Activated CD8-positive, alpha-beta memory T cell treated with anti-CD3 and anti-CD28 coated beads, Interleukin-2, amount 50 U/mL, for 24 hours (primary cell): ENCODE measurements at regions not wholly inside any gene's neighbourhood (a gene's known extent, or its start where the extent isn't known, plus 50 kb on each side); places are given as distances from the start of the nearest gene placed in this dataset.
A peak's percentile ranks its signal among the peaks of the same experiment; 100 is the strongest.
"Not testable (repeated sequence)": the region's sequence is repeated elsewhere in the genome, so short reads cannot be mapped to it uniquely, and the experiment has no call there.

ENCODE experiments used
- DNase-seq: peaks from one replicate; pipeline ENCODE4 v3.0.0-alpha.2; 2020; ENCODE audit errors: extremely low read depth

DNA sequence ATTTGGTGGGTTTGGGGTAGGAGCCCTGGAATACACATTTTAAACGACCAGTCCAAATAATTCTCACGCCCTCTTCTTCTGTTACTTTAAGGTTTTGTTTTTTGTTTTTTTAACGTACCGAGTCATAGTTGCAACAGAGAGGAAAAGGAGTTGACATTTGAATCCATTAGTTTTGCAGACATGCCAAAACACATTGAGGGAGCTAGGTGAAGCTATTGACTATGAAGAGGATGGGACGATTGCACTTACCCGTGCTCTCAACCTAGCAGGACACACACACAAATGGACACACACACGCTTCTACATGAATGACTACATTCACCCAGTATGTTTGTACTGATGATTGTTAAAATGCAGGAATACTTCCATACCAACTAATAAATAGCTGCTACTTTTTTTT lies 54.3 kb upstream of the CIT start:
- no peak for DNase-seq

DNA sequence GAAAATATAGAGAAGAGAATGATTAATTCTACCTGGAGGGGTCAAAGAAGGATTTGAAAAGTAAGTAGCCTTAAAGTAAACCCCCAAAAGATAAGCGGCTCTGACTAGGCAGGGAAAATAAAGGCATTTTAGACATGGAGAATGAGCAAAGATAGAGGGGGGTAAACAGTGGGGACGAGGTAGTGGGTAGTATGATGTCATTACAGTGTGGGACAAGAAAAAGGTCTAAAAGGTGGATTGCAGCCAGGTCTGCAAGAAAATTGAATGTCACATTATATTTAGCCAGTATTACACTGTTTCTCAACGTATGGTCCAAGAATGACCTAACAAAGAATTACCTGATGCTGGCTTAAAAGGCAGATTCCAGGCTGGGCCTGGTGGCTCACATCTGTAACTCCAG lies 55.8 kb upstream of the CIT start:
- no peak for DNase-seq

DNA sequence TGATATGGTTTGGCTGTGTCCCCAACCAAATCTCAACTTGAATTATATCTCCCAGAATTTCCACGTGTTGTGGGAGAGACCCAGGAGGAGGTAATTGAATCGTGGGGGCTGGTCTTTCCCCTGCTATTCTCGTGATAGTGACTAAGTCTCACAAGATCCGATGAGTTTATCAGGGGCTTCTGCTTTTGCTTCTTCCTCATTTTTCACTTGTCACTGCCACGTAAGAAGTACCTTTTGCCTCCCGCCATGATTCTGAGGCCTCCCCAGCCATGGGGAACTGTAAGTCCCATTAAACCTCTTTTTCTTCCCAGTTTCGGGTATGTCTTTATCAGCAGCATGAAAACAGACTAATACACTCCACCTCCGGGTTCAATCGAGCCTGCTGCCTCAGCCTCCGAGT lies 54.3 kb upstream of the BICDL1 start:
- not testable (repeated sequence) for DNase-seq

- DNase-seq: no peak
Observed at GRCh38 chr12:119936705-119937311, 52.2 kb upstream of the BICDL1 start.

GRCh38 chr12:119938049-119938667 lies 50.9 kb upstream of the BICDL1 start:
- peak; percentile 39 for DNase-seq
